C4-2B (cell line): ENCODE measurements at regions not wholly inside any gene's neighbourhood (a gene's known extent, or its start where the extent isn't known, plus 50 kb on each side); places are given as distances from the start of the nearest gene placed in this dataset.

Experiments used
- CTCF ChIP-seq: fragments of 450-650 bp; conservative IDR thresholded peaks from 2 replicates; pipeline ENCODE4 v1.5.1; 2017; ENCODE audit warnings: mild to moderate bottlenecking
- ZFX ChIP-seq: fragments of 450-650 bp; IDR thresholded peaks from 2 replicates; pipeline ENCODE4 v1.6.1; 2017

GRCh38 chr14:104238424-104239184, 100.2 kb downstream of the KIF26A start:
- TF ChIP-seq CTCF (no peak), ZFX (no peak)
